B cell (primary cell): ENCODE measurements at regions not wholly inside any gene's neighbourhood (a gene's known extent, or its start where the extent isn't known, plus 50 kb on each side); places are given as distances from the start of the nearest gene placed in this dataset.

ENCODE experiments used
- ATAC-seq: fragments of 200-7000 bp; cut with Tn5 transposase; one replicate; pipeline ENCODE4 v1.10.0; 2021; ENCODE audit warnings: low read depth, mild to moderate bottlenecking, moderate number of reproducible peaks, moderate library complexity
- CTCF ChIA-PET: fragments of 350-600 bp; sonication (Branson Sonifier 250); formaldehyde crosslinking; loops from one replicate; lab custom pipeline; 2021; ENCODE audit warnings: antibody characterized with exemption, inconsistent platforms; lab: Charles Lee
- POLR2A ChIA-PET: fragments of 350-600 bp; sonication (Branson Sonifier 250); formaldehyde crosslinking; loops from one replicate; lab custom pipeline; 2021; ENCODE audit warnings: antibody characterized with exemption; lab: Charles Lee
- DNase-seq: peaks from one replicate; pipeline ENCODE4 v3.0.0; 2013
- H2AFZ ChIP-seq: 2 replicates; pipeline ENCODE4 v1.6.1; 2012; ENCODE audit warnings: mild to moderate bottlenecking, low read depth, low read length; ENCODE audit not compliant: insufficient read depth, poor library complexity, severe bottlenecking
- H3K27ac ChIP-seq, 2 donors: 1 replicate in 1 of 2; 2 replicates in 1 of 2; pipeline ENCODE4 v1.5.1; 2012 to 2013; ENCODE audit warnings: low read length in 2 of 2, mild to moderate bottlenecking in 2 of 2, moderate library complexity in 1 of 2
- H3K27me3 ChIP-seq, 4 experiments: fragments of 200-600 bp in 1 of 4; sonication (generic) in 1 of 4; replicated peaks in 1 of 4; 1 replicate in 2 of 4; 2 replicates in 2 of 4; pipeline versions ENCODE4 v1.6.1 to v1.7.0; 2013 to 2016; ENCODE audit warnings: low read length in 3 of 4, mild to moderate bottlenecking in 2 of 4, mixed read lengths in 1 of 4, moderate library complexity in 1 of 4; ENCODE audit not compliant: insufficient read depth in 4 of 4, control insufficient read depth in 3 of 4; ENCODE audit errors: control extremely low read depth in 1 of 4
- H3K36me3 ChIP-seq, 2 experiments: replicated peaks in 1 of 2; 1 replicate in 1 of 2; 2 replicates in 1 of 2; pipeline versions ENCODE4 v1.6.1 to v1.7.1; 2013; ENCODE audit warnings: low read length in 1 of 2; ENCODE audit not compliant: insufficient read depth in 2 of 2, control insufficient read depth in 1 of 2; ENCODE audit errors: control extremely low read depth in 1 of 2, extremely low read depth in 1 of 2
- H3K4me1 ChIP-seq, 2 donors: fragments of 200-600 bp in 1 of 2; sonication (generic) in 1 of 2; 1 replicate in 1 of 2; 2 replicates in 1 of 2; pipeline versions ENCODE4 v1.5.1 to v1.6.1; 2013 to 2017; ENCODE audit warnings: low read length in 2 of 2; ENCODE audit not compliant: control insufficient read depth in 2 of 2, insufficient read depth in 2 of 2
- H3K4me2 ChIP-seq: replicated peaks from 2 replicates; pipeline ENCODE3; 2012; ENCODE audit warnings: mild to moderate bottlenecking, low read depth, low read length; ENCODE audit not compliant: poor library complexity, severe bottlenecking
- H3K4me3 ChIP-seq, 5 experiments: fragments of 200-600 bp in 1 of 5; sonication (generic) in 1 of 5; 1 replicate in 3 of 5; 2 replicates in 2 of 5; pipeline versions ENCODE4 v1.5.1 to v1.7.0; 2011 to 2016; ENCODE audit warnings: low read length in 4 of 5, mild to moderate bottlenecking in 4 of 5, low read depth in 2 of 5, control low read depth in 1 of 5, moderate library complexity in 1 of 5; ENCODE audit not compliant: insufficient read depth in 1 of 5; ENCODE audit errors: control extremely low read depth in 1 of 5, extremely low read depth in 1 of 5
- H3K79me2 ChIP-seq: fragments of 200-600 bp; sonication (generic); one replicate; pipeline ENCODE4 v1.6.0; 2016; ENCODE audit warnings: low read length; ENCODE audit not compliant: control insufficient read depth, insufficient read depth
- H3K9ac ChIP-seq: fragments of 200-600 bp; sonication (generic); 2 replicates; pipeline ENCODE4 v1.6.1; 2017; ENCODE audit warnings: mild to moderate bottlenecking, low read length, moderate library complexity
- H3K9me3 ChIP-seq, 3 donors: one replicate each; pipeline versions ENCODE4 v1.6.1 to v1.7.1; 2013; ENCODE audit warnings: low read length in 2 of 3; ENCODE audit not compliant: control insufficient read depth in 2 of 3, insufficient read depth in 1 of 3; ENCODE audit errors: control extremely low read depth in 1 of 3
- H4K20me1 ChIP-seq: 2 replicates; pipeline ENCODE4 v1.6.0; 2012; ENCODE audit warnings: mild to moderate bottlenecking, low read length; ENCODE audit not compliant: insufficient read depth, control insufficient read depth, poor library complexity, severe bottlenecking
- H3K27ac Mint-ChIP-seq: one replicate; pipeline ENCODE4 v1.8.0; 2021; ENCODE audit warnings: mixed read lengths
- H3K27me3 Mint-ChIP-seq: one replicate; pipeline ENCODE4 v1.8.0; 2021; ENCODE audit warnings: mixed read lengths
- H3K4me1 Mint-ChIP-seq: one replicate; pipeline ENCODE4 v1.8.0; 2021; ENCODE audit warnings: mixed read lengths
- H3K4me3 Mint-ChIP-seq: one replicate; pipeline ENCODE4 v1.8.0; 2021; ENCODE audit warnings: mixed read lengths
- H3K9me3 Mint-ChIP-seq: one replicate; pipeline ENCODE4 v1.8.0; 2022; ENCODE audit warnings: mixed read lengths; ENCODE audit not compliant: insufficient read depth
- EZH2 ChIP-seq: IDR thresholded peaks from 2 replicates; pipeline ENCODE4 v1.6.1; 2012; ENCODE audit warnings: borderline replicate concordance, low read depth, mild to moderate bottlenecking, moderate library complexity, low read length; ENCODE audit not compliant: insufficient read depth, poor library complexity, severe bottlenecking
- WGBS: methylation state at CpG from one replicate; pipeline ENCODE4 v1.1.5; 2013; ENCODE audit warnings: missing lambda C conversion rate; ENCODE audit not compliant: insufficient coverage; 5-methylcytosine and 5-hydroxymethylcytosine counted together
- intact Hi-C: fragments of 100-400 bp; cut with micrococcal nuclease; formaldehyde crosslinking; loops from one replicate; pipeline ENCODE4 v1.10.0; 2022
- TF ChIP-seq, protein P1 (sequence below): fragments of 200-600 bp; IDR thresholded peaks from one replicate; pipeline ENCODE4 v1.8.0; 2022; ENCODE audit warnings: antibody characterized with exemption, mild to moderate bottlenecking

DNA sequence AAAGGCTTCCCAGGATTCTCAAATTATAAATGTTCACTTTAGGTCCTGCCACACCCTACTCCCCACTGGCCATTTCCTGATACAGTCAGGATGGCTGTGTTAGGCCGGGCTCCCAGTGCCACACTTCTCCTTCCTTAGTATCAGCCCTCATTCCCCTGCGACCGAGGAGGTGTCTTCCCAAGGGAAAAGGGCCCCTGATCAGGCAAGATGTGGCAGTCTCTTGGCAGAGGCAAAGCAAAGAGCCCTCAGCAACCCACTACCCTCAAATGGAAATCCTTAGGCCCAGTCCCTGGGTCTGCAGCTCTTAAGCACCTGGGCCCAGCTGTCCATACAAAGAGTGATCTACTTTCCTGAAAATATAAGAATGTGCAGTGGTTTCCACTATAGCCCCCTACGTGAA, 96.5 kb upstream of the VASH1 start:
- H3K27ac Mint-ChIP-seq: no peak overlapping the region
- no peak overlapping the region for H3K4me3 Mint-ChIP-seq
- H3K4me2 ChIP-seq: no peak overlapping the region
- H2AFZ ChIP-seq: no peak overlapping the region
- ChIA-PET POLR2A (no interaction called here), CTCF (no interaction called here)
- peaks cover 0 to 8% (median 0%) of the 10 kb centered on the region in 4 experiments for H3K27me3 ChIP-seq
- H3K27me3 Mint-ChIP-seq: peaks cover 27% of the 10 kb centered on the region
- no peak overlapping the region for H3K4me3 ChIP-seq
- no peaks in the 10 kb centered on the region for H3K79me2 ChIP-seq
- WGBS: 82% methylated on average over 2 of the region's 4 CpGs
- H3K4me1 Mint-ChIP-seq: no peaks in the 10 kb centered on the region
- intact Hi-C loops: no loop called here
- TF ChIP-seq EZH2: no peak
- TF ChIP-seq, protein P1, sequence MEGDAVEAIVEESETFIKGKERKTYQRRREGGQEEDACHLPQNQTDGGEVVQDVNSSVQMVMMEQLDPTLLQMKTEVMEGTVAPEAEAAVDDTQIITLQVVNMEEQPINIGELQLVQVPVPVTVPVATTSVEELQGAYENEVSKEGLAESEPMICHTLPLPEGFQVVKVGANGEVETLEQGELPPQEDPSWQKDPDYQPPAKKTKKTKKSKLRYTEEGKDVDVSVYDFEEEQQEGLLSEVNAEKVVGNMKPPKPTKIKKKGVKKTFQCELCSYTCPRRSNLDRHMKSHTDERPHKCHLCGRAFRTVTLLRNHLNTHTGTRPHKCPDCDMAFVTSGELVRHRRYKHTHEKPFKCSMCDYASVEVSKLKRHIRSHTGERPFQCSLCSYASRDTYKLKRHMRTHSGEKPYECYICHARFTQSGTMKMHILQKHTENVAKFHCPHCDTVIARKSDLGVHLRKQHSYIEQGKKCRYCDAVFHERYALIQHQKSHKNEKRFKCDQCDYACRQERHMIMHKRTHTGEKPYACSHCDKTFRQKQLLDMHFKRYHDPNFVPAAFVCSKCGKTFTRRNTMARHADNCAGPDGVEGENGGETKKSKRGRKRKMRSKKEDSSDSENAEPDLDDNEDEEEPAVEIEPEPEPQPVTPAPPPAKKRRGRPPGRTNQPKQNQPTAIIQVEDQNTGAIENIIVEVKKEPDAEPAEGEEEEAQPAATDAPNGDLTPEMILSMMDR: no peak
- DNase-seq: no peak
- H3K27ac ChIP-seq: no peak overlapping the region
- H3K9me3 ChIP-seq: peaks cover 3 to 14% (median 10%) of the 10 kb centered on the region in 3 donors
- H3K36me3 ChIP-seq: no peaks in the 10 kb centered on the region
- no peak for ATAC-seq
- no peak overlapping the region for H3K9ac ChIP-seq
- H3K9me3 Mint-ChIP-seq: peaks cover 11% of the 10 kb centered on the region
- no peaks in the 10 kb centered on the region for H3K4me1 ChIP-seq
- no peaks in the 10 kb centered on the region for H4K20me1 ChIP-seq

DNA sequence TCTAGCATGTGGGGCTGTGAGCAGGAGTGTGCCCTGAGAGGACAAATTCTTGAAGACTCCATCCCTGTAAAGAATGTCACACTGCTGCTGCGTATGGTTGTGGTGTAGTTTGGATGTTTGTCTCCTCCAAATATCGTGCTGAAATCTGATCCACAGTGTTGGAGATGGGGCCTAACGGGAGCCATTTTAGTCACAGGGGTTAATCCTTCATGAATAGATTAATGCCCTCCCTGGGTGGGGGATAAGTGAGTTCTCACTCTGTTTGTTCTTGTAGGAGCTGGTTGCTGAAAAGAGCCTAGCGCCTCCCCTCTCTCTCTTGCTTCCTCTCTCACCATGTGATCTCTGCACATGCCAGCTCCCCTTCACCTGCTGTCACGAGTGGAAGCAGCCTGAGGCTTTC, 94.5 kb upstream of the VASH1 start:
- DNase-seq: no peak

More for the DNA sequence above, 94.5 kb upstream of the VASH1 start:
- 61% methylated on average over 3 of the region's 5 CpGs for WGBS
- POLR2A ChIA-PET: no interaction called here
- intact Hi-C loops: no loop called here
- ATAC-seq: no peak
- no peaks in the 10 kb centered on the region for H3K4me1 ChIP-seq
- H3K9ac ChIP-seq: no peak overlapping the region
- H3K27me3 Mint-ChIP-seq: peaks cover 17% of the 10 kb centered on the region
- no peak overlapping the region for H3K4me3 ChIP-seq
- H3K27me3 ChIP-seq: peaks cover 0 to under 1% (median 0%) of the 10 kb centered on the region in 4 experiments
- H3K9me3 Mint-ChIP-seq: peaks cover 11% of the 10 kb centered on the region
- no peaks in the 10 kb centered on the region for H4K20me1 ChIP-seq
- no peak overlapping the region for H3K27ac Mint-ChIP-seq
- H3K4me3 Mint-ChIP-seq: no peak overlapping the region
- no peak overlapping the region for H3K27ac ChIP-seq
- H3K79me2 ChIP-seq: no peaks in the 10 kb centered on the region
- TF ChIP-seq, protein P1: no peak
- TF ChIP-seq EZH2: no peak
- peaks cover 3 to 14% (median 10%) of the 10 kb centered on the region in 3 donors for H3K9me3 ChIP-seq
- no peak overlapping the region for H3K4me2 ChIP-seq
- no peaks in the 10 kb centered on the region for H3K36me3 ChIP-seq
- CTCF ChIA-PET: no interaction called here
- H2AFZ ChIP-seq: no peak overlapping the region
- H3K4me1 Mint-ChIP-seq: no peaks in the 10 kb centered on the region
